ENCODE measurements at regions not wholly inside any gene's neighbourhood (a gene's known extent, or its start where the extent isn't known, plus 50 kb on each side); places are given as distances from the start of the nearest gene placed in this dataset.
A peak's percentile ranks its signal among the peaks of the same experiment; 100 is the strongest.

DNA sequence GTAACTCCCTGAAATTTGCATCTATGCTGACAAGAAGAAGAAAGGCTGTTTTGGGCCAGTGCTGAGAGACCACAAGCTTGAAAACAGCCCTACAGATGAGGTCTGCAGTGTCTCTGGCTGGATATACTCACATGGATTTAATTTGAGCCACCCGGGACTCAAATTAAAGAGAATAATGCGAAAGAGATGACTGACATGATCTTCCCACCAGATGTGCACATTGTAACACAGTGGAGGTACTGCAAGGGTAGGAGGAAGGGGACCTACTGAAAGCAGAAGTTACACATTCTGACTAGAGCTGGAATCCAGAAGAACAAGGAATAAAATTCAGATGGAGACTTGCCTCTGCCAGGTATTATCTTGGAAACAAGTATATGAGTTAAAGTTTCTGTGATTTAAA lies 728.3 kb upstream of the SGO1 start:
- DNase-seq (ENCODE audit: low read depth in 2 of 2): peak; percentile 32 to 36

DNA sequence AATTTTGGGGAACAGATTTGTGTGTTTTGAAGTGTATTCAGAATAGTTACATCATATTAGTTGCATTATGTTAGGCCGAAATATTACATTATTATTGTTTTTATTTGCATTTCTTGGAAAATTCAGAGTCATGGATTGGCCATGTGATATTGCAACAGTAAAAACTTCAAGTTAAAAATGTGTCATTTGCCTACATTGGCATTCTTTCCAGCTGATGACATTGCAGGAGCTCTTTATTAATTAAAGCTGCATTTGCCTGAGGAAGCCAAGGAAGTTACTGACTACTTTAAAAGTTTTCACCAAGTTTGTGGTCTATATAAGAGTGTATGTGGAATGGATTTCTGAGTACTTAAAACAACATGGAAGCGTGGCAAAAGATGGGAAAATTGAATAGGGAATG lies 726.4 kb upstream of the SGO1 start:
- no peak for DNase-seq (ENCODE audit: low read depth in 2 of 2)

DNA sequence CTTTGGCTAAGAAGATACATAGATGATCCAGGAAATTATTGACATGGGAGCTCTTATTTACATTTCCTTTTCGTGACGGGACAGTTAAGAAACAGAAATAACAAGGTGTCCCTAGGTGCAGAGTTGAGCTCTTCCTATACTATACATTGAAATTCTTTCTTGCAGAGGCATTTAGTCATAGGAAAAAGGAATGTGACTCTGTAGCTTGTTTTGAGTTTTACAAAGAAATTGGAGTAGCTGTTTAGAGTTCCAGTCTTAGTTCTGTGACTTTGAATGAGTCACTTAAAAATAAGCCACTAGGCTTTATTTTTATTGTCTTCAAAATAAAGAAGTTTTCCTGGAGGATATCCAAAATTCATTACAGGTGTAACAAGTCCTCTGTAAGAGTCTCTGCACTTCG lies 723.5 kb upstream of the SGO1 start:
- DNase-seq (ENCODE audit: low read depth in 2 of 2): no peak

DNA sequence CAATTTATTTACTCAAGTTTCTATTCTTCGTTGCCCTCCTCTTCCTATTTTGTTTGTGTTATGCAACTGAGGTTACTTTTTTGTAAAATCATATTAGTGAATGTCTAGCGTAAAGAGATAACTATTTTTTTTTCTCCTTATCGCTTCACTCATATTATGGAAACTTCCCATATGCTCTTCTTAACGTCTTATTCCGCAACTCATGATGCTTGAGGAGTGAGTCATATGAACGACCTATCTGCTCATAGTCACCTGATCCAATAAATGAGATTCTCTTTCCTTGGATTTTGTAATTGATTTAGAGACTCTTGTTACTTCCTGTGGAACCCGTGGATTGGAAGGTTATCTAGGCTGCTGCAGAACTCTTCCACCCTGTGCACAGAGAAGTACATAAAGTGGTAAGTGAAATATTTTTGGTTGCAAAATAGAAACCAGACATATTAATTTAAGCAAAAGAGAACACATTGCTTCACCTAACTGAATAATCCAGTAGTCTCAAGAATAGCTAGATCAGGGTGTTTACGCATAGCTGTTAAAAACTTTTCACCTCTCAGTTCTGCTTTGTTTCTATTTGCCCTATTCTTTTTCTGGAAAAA lies 719.3 kb upstream of the SGO1 start:
- DNase-seq (ENCODE audit: low read depth in 2 of 2): no peak

DNA sequence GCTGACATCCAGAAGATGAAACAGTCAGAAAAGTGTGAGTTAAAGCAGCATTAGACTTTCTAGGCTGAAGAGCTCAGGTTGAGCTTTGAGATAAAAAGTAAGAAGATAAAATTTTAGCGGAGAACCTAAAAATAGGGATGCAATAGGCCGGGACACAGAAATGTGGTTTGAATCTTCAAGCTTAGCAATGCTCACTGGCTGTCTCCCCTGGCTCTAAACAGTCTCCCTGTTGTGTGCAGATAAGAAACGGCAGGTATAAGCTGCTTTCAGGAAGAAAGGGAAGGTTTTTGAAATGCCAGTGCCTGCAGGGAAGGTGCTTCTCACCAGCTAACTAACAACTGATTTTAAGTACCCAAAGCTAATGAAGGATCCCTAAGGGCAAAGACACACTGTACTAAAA lies 718.7 kb upstream of the SGO1 start:
- no peak for DNase-seq (ENCODE audit: low read depth in 2 of 2)

DNA sequence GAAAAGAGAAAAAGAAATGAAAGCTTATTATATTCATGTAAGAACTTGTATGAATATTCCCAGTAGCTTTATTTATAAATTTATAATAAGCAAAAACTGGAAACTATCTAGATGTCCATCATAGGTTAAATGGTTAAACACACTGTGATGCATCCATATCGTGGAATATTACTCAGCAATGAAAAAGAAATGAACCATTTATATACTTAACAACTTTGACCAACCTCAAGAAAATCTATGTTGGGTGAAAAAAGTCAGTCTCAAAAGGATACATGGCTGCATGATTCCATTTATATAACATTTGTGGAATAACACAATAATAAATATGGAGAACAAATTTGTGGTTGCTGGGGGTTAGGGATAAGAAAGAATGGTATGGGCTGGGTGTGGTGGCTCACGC lies 713.0 kb upstream of the SGO1 start:
- no peak for DNase-seq (ENCODE audit: low read depth in 2 of 2)

DNA sequence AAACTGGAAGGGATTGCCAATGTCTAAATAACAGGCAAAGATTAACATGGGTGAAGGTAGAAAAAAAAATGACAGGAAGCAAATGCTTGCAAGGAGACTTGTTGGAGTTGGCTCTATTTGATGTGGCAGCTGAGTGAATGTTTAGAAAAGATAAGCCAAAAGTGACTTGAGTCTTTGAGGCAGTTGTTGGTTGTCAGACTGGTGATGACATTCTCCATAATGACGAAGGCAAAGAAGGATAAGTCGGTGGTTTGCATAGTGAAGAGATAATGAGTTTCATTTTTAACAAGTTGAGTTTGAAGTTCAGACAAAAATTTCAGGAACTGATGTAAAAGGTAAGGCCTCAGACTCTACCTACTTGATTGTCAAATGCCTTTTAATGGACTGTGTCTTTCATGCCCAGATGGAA lies 704.1 kb upstream of the SGO1 start:
- DNase-seq (ENCODE audit: low read depth in 2 of 2): no peak

DNA sequence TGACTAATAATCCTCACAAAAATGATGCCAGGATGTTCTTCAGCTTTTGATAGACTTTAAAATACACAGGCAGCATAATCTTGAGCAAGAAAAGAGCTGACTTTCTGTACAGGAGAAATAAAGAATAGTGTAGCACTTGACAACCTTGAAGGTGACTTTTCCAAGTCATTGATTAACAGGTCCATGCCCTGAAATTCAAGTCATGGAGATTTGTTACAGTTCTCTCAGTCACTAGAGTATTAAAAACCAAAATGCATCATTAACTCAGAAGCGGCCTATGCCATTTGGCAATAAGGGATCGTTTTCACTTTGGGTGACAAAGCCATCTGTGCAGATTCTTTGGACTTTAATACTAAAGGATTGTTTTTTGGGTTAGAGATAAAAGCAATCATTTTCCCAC lies 692.7 kb upstream of the SGO1 start:
- no peak for DNase-seq (ENCODE audit: low read depth in 2 of 2)

DNA sequence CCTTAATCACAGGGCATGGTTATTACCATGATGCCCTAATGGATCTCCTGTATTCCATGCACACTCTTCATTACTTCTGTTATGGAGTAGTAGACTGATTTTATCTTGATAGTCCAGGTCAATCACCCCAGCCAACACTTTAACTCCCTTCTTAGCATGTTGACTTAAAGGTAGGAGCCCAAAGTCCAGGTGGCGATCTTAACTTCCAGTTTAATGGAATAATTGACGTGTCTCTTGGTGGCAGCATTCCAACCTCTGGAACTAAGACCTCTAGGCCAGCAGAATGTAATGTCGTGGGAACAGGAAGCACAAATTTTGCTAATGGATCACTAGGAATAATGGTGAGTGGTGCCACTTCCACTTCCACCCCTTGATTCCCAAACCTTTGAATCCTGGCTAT lies 687.2 kb upstream of the SGO1 start:
- no peak for DNase-seq (ENCODE audit: low read depth in 2 of 2)

DNA sequence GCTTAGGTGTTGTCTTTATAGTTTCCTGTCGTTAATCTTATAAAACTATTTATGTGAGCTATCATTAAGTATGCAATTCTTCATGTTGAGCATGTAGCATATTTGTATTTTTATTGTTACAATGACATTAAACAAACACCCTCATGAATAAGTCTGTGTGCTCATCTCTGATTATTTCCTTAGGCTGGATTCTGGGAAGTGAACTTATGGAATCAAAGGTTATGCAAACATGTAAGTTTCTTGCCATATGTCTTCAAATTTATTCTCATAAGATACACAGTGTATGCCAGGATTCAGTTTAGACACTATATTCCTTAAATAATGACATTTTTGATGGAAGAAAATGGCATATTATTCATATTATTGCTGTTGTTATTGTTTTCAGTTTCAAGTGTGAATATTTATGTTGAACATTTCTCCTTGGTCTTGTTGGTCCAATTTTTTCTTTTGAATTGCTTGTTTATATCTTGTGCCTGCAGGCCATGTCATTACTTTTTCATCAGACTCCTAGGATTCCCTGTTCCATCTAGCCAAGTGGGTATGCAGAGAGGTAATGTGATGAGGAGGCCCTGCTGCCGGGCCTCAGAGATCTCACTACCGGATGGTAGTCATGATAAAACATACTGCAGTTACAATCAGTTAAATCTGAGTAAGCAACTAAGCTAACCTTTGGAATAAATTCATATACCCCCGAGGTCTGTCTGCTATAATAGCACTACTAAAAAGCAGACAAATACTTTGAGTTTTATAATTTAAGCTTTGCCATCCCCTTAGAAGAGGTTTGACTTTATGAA lies 684.3 kb upstream of the SGO1 start:
- no peak for DNase-seq (ENCODE audit: low read depth in 2 of 2)

DNA sequence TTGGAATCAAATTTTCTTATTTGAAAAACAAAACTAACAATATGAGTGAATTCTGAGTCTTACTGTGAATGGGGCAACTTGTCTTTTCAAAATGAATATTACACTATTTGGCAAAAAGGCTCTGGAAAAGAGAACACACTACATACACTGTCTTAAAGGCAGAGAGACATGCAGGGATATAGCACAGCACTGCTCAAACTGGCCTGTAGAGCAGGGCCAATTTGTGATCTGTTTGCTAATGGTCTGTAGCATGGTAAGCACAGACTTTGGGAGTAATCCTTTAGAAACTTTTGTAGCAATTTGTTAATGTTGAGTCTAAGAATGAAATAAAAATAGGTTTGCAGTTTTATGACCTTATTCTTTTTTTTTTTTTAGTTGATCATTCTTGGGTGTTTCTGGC lies 679.8 kb upstream of the SGO1 start:
- no peak for DNase-seq (ENCODE audit: low read depth in 2 of 2)

DNA sequence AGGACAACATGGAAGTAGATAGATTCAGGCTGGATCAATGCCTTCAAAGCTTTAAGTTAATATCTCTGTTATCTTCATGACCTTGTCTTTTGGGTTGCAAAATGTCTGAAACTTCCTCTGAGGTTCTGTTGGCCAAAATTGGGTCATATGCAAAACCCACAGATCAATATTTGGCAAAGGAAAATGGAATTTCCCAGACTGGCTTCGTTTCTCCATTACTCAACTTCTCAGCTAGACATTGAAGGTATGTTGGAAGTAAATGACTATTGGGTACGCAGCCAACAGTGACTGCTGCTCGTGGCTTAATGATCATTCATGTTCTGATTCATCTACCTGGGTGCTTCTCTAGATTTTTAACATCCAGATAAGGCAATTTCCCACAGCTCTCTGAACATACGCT lies 675.4 kb upstream of the SGO1 start:
- DNase-seq (ENCODE audit: low read depth in 2 of 2): no peak

DNA sequence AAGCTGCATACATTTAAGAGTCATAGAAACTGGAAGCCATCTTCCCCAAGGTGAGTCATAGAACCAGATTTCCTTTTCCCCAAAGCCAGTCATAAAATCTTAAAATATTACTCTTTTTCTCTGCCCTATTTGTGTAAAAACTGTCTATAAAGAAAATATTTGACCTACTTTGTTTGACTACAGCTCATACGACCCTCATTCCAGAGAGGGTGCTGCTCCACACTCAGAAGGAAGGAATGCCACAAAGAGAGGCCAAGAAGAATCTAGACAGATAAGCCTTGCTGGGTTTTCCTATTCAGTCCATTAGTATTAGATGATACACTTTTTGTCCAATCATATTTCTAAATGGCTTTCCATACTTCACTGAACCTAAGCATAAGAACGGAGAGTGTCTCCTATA lies 671.6 kb upstream of the SGO1 start:
- DNase-seq (ENCODE audit: low read depth in 2 of 2): peak; percentile 61 to 66

DNA sequence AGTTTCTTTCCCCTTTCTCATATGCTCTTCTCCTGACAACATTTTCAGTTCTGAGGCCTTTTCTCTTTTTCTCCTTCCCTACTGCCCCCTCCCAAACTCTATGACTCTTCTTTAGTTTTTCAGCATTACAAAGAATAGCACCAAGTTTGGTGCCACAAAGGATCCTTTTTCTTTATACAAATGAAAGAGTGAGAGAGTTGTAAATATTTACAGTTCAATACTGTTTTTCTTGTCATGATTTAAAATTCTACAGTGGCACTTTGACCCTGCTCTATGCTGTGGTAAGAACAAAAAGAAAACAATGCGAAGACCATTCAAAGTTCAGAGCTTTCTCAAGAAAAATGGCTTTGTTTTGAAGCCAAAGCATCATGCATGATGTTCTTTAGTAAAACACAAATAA lies 667.9 kb upstream of the SGO1 start:
- DNase-seq (ENCODE audit: low read depth in 2 of 2): no peak

DNA sequence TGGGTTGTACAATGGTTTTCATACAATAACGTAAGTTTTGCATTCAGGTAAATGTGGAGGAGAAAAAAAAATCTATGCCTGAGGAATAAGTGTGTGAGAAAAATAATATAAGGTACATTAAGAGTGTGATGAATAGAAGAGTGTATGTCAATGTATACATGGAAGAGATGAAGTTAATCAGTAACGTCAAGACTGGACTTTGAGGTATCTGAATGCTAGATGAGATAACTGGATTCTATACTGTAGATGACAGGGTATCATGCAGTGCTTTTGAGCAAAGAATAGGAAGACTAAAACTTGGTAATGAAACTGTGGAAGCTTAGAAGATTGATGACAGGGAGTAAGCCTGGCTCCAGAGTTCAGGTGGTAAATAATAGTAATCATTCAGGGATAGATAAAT lies 666.7 kb upstream of the SGO1 start:
- no peak for DNase-seq (ENCODE audit: low read depth in 2 of 2)

DNA sequence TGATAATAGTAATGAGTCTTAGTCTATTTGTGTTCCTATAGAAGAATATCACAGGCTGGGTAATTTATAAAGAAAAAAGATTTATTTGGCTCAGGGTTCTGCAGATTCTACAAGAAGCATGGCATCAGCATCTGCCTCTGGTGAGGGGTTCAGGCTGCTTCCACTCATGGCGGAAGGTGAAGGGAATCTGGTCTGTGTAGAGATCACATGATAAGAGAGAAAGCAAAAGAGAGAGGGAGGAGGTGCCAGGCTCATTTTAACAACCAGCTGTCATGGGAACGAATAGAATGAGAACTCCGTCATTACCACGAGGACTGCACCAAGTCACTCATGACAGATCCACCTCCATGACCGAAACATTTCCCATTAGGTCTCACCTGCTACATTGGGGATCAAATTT lies 664.0 kb upstream of the SGO1 start:
- no peak for DNase-seq (ENCODE audit: low read depth in 2 of 2)

DNA sequence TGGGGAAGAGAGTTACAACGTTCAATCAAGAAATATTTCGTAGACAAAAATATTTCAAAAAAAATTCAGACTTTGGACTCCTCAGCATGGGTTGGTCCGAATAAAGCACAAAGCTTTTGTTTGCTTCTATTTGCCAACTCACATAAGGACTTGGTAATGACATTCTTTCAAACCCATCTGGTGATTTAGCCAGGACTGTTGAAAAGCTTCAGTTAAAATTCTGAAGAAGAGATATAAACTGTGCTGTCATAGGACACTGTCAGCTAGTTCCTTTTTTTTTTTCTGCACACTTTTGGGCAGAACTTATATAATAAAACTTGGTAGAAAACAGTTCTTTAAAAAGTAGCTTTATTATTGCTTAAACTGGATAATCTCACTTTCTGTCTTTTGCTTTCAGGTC lies 660.8 kb upstream of the SGO1 start:
- DNase-seq (ENCODE audit: low read depth in 2 of 2): no peak

DNA sequence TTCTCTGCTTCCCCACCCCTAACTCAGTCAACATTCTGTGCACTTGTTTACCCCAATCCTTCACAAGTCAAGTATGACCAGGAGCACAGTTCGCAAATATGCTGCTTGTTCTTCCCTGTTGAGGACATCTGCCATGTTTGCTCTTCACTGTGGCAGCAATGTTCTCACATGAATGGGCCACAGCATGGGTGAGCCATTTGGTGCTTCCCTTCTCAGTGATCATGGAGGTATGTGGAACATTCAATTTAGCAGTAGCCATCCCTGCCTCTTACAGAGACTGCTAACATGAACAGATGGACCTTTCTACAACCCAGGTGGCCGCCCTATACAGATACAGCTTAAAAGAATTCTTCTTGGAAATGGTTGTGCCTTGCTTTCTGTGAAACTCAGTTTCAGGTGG lies 660.1 kb upstream of the SGO1 start:
- DNase-seq (ENCODE audit: low read depth in 2 of 2): no peak

DNA sequence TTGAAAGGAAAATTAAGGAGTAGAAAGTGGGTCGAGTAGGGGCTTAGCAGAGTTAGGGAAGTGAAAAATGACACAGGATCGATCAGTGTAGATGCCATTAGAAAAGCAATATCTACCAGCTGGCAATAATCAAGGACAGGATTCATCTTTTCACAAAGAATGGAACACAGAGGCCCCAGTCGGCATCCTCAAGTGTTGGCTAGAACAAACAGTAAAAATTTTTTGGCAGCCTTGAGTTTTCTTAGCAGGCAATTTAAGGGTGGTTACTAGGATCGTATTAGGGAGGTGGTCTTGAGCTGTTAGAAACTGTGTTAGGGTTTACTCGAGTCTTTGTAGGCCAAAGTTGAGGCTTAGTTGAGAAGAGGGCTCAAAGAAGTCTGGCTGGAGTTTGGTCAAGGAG lies 658.8 kb upstream of the SGO1 start:
- DNase-seq (ENCODE audit: low read depth in 2 of 2): no peak

DNA sequence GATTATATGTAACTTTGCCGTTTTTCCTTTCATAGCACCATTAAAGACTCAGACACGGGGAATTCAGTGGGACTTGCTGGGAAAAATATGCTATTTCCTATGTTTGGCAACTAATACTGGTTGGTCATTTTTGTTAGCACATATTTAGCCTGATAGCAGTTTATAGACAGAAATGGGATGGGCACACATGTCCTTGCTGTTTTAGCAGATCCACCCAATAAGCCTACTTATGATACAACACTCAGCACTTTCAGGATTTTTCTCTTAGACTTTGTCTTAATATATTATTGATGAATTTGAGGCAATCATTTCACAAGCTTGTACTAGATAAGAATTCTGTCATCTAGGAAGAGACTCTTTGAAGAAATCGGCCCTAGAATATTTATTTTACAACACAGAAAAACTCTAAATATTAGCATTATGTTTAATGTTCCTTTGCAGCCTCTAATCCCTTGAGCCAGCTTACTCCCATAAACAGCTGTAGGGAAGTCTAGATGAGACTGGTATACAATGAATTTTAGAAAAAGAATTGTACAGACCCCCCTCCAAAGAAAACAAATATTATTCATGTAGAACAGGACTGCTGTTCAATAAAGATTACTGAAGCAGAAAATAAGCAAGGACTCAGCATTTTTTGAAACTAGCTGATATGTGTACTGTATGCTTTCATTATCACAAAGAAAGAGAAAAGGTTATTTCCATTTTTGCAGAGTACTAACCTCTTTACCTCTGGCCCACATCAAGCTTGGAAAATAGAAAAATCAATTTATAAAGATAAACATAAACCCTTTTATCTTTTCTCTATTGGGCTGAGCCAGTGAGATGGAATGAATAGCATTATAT lies 656.8 kb upstream of the SGO1 start:
- no peak for DNase-seq (ENCODE audit: low read depth in 2 of 2)

DNA sequence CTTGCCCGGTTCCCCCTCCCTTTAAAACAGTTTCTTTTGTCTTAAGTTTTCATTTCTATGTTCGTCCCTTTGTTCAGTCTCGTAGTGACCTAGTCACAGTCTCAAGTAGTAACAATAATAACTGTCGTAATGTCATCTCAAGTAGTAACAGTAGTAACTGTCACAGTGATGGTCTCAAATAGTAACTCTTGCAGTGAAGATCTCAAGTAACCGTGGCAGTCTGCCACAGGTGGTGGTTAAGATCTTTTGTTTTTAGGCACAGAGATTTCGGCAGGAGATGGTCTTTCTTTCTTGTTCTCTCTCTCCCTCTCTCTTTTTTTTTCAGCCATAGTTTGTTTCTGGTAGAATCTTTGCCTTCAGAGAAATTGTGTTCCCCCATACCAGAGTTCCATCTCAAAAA lies 656.0 kb upstream of the SGO1 start:
- DNase-seq (ENCODE audit: low read depth in 2 of 2): no peak

DNA sequence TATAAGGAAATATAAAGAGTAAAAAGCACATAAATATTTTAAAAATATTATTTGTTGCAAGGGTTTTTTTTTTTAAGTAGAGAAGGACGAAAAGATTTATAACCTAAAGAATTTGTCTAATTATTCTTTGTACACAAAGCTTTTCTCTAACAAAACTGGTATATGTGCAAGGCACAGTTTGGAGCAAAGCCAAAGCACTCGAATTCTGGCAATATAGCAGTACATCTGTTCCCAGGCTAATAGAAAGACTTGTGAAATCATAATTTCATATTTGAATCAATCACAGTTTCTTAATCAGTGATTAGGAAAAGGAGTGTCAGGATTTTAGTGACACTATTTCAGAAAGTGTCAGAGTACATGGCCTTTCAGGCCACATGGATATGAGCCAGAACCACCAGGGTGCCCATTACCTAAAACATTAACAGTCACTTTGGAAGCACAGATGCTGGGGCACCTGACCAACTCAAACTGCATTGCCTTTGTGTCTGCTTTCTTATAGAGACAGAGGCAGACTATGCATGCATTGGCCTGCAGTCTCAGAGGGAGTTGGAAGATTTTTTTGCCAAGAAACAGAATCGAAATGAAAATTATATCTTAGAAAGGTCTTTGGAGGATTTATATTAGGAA lies 651.8 kb upstream of the SGO1 start:
- no peak for DNase-seq (ENCODE audit: low read depth in 2 of 2)

DNA sequence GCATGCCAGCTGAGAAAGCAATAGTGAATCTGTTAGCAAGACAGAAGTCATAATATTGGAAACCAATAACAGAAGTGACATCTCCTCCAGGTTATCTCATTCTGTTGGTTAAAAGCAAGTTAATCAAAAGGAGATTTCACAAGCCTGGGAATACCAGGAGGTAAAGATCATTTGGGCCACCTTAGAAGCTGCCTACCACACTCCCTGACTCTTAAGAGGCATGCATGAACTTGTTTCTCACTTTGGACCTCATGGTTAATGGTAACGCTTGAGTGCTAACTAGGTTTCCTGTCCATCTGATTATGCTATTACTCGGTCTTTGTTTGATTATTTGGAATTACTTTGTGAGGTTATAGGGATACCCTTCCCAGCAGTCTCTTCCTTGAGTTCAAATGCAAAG lies 650.8 kb upstream of the SGO1 start:
- DNase-seq (ENCODE audit: low read depth in 2 of 2): no peak

Data from fibroblast of skin of left quadriceps (primary cell).